ENCODE measurements at regions not wholly inside any gene's neighbourhood (a gene's known extent, or its start where the extent isn't known, plus 50 kb on each side); places are given as distances from the start of the nearest gene placed in this dataset.

DNA sequence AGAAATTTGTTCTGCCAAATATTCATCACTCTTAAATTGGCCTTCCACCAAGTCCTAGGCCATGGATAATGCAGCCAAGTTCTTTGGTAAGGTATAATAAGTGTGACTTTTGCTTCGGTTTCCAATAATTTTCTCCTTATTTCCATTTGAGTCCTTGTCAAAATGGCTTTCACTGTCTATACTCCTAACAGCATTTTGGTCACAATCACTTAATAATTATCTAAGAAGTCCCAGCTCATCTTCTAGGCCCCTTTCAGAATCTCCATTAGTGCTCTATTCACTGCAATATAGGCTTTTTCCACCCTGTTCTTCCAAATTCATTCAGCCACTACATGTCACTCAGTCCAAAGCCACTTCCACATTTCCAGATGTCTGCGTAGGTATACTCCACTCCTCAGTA lies 51.0 kb upstream of the SPIN4 start:
- TF ChIP-seq CTCF (IDR thresholded peaks at IDR 0.05; ENCODE audit: low read depth, low read length) (no peak), MYC (IDR thresholded peaks at IDR 0.05; ENCODE audit: low read depth, low read length) (no peak)

Data from NB4 (cell line).